HG03045 (cell line): ENCODE measurements at regions not wholly inside any gene's neighbourhood (a gene's known extent, or its start where the extent isn't known, plus 50 kb on each side); places are given as distances from the start of the nearest gene placed in this dataset.

Source experiments
- ATAC-seq: cut with Tn5 transposase; IDR thresholded peaks from one replicate; pipeline ENCODE4 v1.9.1; 2021; ENCODE audit warnings: mild to moderate bottlenecking, moderate library complexity; ENCODE audit not compliant: unreplicated experiment

DNA sequence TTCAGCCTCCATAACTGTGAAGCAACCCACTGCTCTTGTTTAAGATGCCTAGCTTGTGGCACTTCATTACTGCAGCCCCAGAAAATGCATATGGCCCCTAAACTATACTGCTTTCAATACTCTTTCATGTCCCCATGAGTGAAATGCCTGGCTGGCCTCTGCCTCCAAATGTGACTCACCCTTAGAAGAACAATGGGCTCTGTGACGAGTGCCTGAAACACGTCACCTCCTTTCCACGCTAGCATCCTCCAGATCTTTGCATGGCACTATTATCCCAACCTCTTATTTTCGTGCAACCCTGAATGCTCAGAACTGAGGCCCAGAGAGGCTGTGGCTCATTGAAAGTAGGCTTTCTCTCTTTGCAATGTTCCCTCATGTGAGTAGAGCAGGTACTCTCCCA lies 233.1 kb downstream of the CBLN1 start:
- no peak for ATAC-seq

DNA sequence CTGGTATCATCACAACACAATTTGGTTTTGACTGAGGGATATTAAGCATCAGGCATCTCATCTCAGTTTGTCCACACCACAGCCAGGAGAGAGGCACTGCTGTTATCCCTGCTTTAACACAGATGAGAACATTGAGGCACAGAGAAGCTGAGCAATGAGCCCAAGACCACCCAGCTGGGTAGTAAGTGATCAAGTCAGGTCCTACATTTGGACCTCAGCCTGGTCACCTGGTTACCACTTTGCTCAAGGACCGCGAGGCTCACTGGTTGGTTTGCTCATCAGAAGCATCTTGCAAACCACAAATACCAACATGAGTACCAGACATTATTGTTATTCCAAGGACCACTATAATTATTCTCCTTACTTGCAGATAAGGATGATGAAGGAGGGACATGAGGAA lies 245.5 kb downstream of the CBLN1 start:
- ATAC-seq: no peak

DNA sequence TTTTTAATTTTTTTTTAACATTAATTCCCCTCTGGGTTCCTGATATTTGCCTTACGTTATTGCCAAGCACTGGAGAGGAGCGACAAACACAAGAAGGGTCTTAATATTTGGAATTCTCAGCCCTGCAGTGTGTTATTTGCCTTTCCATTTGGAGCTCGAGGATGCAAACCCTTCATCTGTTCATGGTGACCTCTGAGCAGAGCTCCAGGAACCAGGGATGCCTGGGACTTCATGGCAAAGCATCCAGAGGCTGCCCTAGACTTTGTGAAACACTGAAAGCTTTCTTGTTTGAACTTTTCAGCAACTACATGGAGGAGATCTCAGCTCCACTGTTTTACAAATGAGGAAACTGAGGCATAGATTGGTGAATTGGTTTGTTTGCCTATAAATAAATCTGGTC lies 254.2 kb downstream of the CBLN1 start:
- no peak for ATAC-seq

DNA sequence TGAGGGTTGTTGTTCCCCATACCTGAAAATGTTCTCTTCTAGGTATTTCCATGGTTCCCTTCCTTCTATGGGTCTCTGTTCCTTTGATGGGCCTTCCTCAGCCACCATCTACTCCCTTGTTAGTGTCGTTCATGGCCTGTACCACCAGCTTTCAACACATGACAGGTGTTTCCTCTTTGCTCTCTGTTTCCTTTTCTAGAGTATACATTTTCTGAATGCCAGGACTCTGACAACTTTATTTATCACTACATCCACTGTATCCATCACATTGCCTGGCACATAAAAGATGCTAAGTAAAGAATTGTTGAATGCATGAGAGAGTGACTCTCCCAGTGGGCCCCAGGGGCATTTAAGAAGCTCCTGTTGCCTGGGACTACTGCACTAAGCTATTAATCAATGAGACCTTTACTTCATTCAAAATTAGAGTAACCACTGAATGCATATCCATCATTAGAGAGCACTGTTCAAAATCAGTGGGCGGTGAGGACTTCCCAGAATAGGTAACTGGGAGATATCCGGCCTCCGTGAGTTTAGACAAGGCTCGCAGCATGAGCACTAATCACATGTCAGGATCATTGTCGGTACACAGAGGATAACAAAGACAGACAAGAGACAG lies 255.0 kb downstream of the CBLN1 start:
- no peak for ATAC-seq

DNA sequence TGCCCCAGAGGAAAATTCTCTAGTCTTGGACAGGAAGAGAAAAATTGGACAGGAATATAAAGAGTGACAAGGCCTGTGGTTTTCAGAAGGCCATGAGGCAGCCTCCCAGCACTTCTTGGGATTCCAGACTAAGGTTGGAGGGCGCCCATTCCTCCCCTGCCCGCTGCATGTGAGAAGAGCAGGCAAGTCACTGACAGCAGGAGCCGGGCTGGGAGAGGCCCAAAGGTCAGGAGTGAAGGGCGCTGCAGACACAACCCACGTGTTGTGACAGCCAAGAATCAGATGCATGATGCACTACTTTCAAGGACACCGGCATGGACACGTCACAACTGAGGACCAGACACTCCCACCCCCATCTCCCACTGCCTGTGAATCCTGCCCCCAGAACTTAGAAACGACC lies 256.7 kb downstream of the CBLN1 start:
- ATAC-seq: no peak

DNA sequence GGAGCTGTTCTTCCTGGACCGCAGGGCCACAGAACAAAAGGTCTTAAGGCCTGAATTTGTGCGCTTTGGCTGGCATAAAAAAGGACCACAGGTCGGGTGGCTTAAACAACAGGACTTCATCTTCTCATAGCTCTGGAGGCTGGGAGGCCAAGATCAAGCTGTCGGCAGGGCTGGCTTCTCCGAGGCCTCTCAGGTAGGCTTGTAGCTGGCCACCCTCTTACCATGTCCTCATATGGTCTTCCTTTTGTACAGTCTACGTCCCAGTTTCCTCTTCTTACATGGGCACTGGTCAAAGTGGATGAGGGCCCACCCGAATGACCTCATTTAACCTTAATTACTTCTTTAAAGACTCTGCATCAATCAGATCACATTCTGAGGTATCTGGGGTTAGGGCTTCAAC lies 257.6 kb downstream of the CBLN1 start:
- no peak for ATAC-seq

DNA sequence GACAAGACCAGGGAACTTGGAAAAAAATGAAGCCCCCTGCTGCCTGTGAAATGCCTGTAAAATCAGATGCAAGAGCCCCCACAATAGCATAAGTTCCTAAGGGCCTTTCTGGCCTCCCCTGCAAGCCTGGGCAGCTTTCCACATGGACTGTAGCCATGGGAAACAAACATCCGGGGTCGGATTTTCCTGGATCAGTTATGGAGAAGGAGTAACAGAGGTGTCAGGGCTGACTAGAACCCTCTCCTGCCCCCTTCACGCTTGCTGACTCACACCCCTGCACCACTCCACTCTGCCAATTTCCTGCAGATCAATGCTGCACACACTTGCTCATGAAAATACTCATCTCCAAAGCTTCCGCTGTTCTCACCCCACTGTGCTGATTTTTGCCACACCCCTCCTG lies 258.6 kb downstream of the CBLN1 start:
- no peak for ATAC-seq

DNA sequence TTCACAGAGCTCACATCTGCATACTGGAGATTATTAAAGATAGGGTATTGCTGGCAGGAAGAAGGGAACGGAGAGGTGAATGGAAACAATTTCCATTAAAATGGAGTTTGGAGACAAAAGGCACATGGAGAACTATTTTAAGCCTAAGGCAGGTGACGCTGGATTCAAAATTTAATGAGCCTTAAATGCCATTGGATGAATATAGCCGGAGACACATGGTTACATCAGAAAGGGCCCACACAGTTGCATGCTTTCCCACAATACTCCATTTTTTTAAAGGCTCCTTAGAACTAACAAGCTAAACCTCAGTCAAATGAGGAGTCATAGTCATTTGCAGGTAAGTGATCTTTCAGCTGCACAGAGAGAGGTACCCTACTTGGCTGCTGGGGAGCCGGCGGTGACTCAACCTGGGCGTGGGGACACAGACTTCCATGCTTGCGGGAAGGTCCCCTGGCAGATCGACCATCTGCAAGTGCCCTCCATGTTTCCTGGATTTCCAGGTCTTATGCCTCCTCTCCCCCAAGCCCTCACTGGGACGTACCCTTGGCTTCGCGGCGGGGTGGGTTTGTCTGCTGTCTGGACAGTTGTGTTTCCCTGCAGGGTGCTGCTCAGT lies 259.2 kb downstream of the CBLN1 start:
- ATAC-seq: no peak

DNA sequence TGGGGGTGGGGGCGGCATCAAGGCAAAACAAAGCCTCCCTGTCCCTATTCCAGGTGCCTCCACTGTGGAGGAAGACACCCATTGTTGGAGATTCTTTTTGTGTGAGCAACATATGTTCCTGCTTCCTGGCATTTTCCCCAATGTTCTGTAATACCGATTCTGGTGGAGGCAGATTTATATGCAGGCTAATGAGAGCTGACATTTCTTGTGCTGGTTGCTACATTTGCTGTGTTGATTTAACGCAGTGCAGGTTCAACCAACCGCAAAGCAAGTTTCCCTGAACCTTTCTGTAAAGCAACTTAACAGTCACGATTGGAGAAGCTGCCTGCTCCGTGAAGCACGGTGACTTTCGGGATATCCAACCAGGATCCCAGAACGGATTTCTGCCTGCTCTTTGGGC lies 260.5 kb downstream of the CBLN1 start:
- ATAC-seq: no peak

DNA sequence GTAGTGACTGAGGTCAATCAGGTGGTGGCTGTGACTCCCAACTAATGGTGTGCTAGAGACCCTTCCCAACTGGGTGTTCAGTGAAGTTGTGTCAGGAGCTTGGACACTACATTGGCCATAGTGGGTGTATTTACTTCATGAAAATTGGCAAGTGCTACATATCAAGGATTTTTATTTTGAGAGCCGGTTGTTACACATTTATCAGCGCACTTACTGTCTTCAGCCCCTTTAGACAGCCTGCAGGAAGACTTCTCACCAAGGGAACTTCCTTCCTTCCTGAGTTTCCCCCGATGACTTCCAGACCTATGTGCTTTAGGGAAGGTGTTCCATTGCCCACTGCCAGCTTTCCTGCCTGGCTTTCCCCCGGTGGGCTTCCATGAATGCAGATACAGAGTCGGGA lies 261.2 kb downstream of the CBLN1 start:
- ATAC-seq: no peak

DNA sequence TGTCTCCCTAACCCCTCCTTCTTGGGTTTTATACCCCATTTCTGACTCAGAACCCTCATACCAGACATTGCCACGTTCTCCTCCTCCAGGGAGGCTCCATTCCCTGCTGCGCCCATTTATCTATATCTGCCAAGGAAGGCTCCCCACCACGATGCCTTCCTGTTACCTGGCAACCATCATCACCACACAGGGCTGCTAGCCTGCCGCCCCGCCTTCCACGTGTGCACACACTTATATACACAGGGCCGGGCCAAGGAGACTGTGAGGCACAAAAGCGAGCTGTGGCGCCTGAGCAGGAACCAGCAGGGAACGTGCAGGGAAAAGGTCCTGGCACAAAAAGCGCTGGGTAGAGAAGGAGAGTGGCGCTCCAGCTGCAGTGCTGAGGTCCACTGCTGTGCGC lies 261.8 kb downstream of the CBLN1 start:
- ATAC-seq: no peak

DNA sequence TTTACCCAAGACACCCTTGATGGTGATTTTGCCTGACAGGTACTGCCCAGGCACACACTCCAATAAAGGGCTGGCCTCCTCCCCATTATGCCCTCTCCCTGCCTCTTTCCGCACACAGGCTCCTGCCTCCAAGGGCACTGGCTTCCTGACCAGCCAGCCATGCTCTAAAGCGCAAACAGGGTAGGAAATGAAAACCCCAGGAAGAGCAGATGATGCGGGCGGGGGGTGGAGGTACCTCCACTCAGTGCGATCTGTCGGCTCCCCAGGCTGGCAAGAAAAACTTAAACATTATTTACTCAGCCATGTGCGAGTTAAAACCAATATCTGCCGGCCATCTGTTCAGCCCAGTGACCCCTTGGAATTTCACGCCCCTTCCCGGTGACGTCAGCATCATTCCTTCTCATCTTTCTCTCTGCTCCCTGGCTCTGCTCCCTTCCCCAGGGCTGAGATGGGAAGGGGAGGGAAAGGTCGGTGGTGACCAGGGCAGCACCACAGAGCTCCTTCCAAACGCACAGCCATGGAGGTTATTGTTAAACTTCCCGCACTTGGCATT lies 262.5 kb downstream of the CBLN1 start:
- ATAC-seq: no peak

DNA sequence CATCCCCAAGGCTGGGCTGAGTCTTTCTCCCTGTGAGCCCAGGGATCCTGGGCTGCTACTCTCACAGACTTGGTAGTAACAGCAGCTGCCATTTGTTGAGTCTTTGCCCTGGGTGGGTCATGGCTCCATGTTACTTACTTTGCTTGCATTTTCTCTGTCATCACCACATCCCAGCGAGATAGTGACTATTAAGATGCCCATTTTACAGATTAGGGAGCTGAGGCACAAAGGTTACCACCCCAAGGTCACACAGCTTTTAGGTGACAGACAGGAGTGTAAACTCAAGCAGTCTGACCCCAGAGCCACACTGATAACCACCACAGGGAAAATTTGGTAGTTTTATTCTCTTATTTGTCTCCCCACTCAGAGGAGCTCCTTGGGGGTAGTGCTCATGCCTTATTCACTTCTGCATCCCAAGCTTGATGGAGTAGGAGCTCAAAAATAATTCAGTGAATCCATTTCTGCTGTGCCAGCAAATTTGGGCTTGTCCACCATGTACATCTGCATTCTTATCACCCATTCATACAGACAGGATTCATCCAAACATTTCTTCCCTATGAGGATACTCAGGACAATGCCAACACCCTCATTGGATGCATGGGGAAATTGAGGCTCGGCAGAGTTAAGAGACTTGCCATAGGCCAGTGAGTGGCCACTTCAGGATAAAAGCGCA lies 263.2 kb downstream of the CBLN1 start:
- no peak for ATAC-seq

DNA sequence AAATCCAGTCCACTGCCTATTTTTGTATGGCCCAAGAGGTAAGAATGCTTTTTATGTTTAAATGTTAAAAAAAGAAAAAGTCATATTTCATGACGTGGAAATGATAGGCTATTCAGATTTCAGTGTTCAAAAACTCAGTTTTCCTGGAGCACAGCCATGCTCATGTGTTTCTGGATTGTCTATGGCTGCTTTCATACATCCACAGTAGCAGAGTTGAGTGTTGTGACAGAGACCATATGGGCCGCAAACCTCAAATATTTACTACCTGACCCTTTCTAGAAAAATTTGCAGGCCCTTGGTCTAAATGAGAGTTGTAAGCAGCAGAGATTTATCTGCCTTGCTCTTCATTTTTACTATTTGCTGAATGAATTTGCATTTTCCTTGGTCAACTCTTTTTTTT lies 264.1 kb downstream of the CBLN1 start:
- no peak for ATAC-seq

DNA sequence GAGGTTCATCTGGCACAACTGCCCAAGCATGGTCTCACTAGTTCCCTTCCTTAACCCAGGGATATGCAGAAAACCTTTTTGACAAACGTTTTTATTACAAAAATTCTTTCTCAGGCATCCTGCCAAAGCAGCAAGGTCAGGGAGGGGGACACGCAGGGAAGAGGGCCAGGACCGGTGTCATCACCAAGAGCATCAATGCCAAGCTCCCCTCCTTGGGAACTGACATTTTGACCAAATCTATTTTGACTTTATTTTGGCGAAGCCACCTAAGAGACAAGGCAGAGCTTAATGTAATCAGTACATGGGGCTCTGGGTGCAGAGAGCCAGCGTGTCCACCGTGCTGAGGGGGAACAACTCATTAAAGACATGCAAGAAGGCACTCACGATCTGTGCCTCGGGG lies 265.2 kb downstream of the CBLN1 start:
- ATAC-seq: no peak

DNA sequence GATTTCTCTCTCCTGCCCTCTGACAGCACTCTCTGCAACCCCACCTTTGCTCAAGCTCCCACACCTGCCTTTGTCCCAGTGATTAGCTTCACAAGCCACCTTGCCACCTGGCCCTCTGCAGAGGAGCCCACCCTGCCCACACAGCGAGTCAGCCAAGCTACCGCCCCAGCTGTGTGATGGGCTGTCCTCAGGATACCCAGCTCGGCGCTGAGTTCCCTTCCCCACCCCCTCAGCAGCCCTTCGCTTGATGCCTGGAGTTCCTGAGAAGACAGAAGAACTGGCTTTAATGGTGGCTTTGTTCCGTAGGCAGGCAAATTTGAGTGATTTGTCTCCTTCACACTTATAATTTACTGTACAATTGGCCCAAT lies 266.4 kb downstream of the CBLN1 start:
- ATAC-seq: no peak

DNA sequence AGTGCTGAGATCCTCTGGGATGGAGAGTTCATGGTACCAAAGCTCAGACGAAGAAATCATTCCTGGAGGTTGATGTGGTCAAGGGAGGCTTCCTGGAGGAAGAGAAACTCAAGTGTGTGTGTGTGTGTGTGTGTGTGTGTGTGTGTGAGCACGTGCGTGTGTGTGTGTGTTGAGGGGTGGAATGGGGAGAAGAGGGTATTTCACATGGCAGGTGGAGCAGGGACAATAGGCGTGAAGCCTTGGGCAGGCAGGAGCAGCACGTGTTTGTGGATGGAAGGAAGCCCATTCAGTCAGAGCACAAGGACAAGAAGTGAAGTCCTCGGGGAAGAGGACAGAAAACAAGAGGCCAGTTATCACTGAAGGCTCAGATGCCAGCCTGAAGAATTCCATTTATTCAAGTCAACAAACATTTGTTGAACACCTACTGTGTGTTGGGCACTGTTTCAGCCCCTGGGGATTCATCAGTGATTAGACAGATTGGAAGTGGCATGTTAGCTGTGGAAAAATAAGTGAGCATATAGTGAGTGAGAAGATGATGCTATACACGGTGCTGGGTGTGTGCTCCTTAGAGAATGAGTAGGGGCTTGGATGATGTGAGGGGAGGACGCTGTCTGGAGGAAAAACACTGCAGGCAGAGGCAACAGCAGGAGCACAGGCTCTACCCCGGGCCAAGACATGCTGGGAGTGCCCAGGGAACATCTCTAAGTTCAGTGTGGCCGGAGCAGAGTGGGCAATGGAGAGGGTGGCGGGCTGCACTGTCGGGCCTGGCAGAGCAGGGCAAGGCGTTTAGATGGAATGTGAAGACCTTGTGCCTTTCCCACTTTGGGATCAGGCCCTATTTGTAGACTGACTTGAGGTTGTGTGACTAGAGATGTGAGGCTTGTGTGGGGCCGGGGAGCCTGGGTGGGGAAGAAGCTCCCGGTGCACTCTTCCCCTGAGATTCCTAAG lies 267.1 kb downstream of the CBLN1 start:
- no peak for ATAC-seq

DNA sequence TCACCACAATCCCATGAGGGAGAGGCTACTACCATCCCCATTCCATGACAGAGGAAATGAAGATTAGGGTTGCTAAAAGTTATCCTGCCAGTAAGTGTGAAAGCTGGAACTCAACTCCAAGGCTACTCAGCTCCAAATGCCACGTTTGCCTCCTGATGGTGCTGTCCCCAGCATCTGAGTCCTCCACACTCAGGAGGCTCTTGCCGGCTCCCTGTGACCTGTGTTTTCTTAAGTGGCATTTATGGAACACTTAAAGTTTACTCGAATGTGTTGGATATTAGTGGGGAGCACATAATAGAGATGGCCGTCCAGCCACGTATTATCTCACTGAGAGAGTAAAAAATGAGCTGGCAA lies 267.9 kb downstream of the CBLN1 start:
- ATAC-seq: no peak

DNA sequence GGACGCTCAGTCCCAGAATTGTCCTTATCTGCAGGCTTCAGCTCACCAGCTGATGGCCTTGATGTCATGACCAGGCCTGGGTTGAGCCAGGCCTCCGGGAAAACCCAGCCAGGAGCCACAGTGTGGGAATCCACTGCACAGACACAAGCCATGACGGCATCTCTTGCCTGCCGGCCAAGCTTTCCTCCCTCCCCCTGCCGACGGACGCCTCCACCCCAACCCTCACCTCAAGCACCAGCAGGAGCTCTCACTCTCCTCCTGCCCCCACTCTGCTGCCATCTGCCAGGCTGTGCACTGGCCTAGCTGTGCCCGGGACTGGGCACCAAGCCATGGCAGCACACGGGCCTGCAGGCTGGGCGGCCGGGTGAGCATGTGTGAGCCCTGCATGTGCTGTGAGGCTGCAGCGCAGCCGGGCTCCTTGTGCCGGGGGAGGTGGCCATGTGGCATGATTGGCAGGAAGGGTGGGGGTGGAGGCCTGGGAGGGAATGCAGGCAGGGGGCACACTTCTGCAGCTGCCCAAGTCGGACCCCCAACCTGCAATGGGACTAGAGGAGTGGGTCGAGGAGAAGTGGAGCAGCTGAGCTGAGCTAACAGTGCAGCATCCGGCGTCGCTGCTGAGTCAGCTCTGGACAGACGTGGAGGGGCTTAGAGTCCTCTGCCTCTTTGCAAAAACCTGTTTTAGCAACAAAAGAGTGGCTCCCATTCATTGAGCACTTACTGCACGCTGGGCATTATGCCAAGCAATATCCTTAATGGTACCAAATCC lies 268.5 kb downstream of the CBLN1 start:
- ATAC-seq: no peak

DNA sequence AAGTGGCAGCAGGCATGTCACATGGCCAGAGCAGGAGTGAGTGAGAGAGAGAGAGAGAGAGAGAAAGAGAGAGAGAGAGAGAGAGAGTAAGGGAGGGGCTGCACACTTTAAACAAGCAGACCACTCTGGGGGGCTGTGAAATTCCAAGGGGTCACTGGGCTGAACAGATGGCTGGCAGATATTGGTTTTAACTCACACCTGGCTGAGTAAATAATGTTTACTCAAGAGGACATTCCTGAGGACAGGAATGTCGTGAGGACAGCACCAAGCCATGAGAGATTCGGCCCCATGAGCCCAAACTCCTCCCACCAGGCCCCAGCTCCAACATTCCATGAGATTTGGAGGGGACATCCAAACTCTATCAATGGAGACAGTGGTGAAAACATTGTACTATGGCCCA lies 269.7 kb downstream of the CBLN1 start:
- no peak for ATAC-seq

DNA sequence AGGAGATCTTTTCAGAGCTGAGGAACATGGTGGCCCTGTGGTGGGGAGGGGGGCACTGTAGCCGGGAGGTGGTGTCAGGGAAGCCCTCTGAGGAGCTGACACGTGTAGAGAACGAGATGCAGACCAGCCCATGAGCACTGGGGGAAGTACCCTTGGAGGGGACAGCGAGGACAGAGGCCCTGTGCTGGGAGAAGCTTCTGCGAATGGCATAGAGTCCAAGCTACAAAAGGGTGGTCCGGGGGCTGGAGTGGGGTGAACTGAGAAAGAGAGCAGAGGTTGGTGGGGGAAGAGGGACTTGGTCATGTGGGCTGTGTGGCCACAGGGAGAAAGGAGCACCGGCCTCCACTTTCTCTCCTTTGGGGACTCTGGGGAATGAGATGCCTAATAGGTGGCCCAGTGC lies 270.8 kb downstream of the CBLN1 start:
- ATAC-seq: no peak
